HFFc6 (cell line): ENCODE measurements at regions not wholly inside any gene's neighbourhood (a gene's known extent, or its start where the extent isn't known, plus 50 kb on each side); places are given as distances from the start of the nearest gene placed in this dataset.
A peak's percentile ranks its signal among the peaks of the same experiment; 100 is the strongest.

ENCODE experiments used
- DNase-seq: peaks from one replicate; pipeline ENCODE4 v3.0.0-alpha.2; 2018
- H3K27ac Mint-ChIP-seq: 2 replicates; pipeline ENCODE4 v1.8.0; 2020; ENCODE audit warnings: mild to moderate bottlenecking, mixed read lengths
- H3K27me3 Mint-ChIP-seq: 2 replicates; pipeline ENCODE4 v1.8.0; 2021; ENCODE audit warnings: mild to moderate bottlenecking, moderate library complexity, mixed read lengths; ENCODE audit not compliant: insufficient read depth
- H3K36me3 Mint-ChIP-seq: 2 replicates; pipeline ENCODE4 v1.8.0; 2021; ENCODE audit warnings: low read depth, mixed read lengths
- H3K4me1 Mint-ChIP-seq: 2 replicates; pipeline ENCODE4 v1.8.0; 2020; ENCODE audit warnings: low read depth, mixed read lengths
- H3K4me3 Mint-ChIP-seq: 2 replicates; pipeline ENCODE4 v1.8.0; 2020; ENCODE audit warnings: mild to moderate bottlenecking, moderate library complexity, mixed read lengths
- H3K9me3 Mint-ChIP-seq: 2 replicates; pipeline ENCODE4 v1.8.0; 2020; ENCODE audit warnings: mild to moderate bottlenecking, mixed read lengths
- CTCF ChIP-seq: fragments of 200-600 bp; sonication (generic); IDR thresholded peaks from 2 replicates; pipeline ENCODE4 v1.5.0; 2021; ENCODE audit warnings: antibody characterized with exemption, mild to moderate bottlenecking

GRCh38 chr4:7128644-7129043 lies 60.8 kb upstream of the GRPEL1 start:
- H3K4me1 Mint-ChIP-seq: peaks cover 10% of the 10 kb centered on the region
- no peak overlapping the region for H3K27ac Mint-ChIP-seq

GRCh38 chr4:7128234-7128633 lies 60.4 kb upstream of the GRPEL1 start:
- H3K4me3 Mint-ChIP-seq: no peak overlapping the region
- no peaks in the 10 kb centered on the region for H3K9me3 Mint-ChIP-seq
- H3K4me1 Mint-ChIP-seq: peaks cover 10% of the 10 kb centered on the region
- no peaks in the 10 kb centered on the region for H3K36me3 Mint-ChIP-seq
- H3K27ac Mint-ChIP-seq: no peak overlapping the region
- DNase-seq: no peak
- TF ChIP-seq CTCF: no peak
- peaks cover 16% of the 10 kb centered on the region for H3K27me3 Mint-ChIP-seq

More at GRCh38 chr4:7128644-7129043, 60.8 kb upstream of the GRPEL1 start:
- no peak for DNase-seq
- Mint-ChIP-seq H3K4me3 (no peak overlapping the region), H3K36me3 (no peaks in the 10 kb centered on the region), H3K27me3 (peaks cover 19% of the 10 kb centered on the region), H3K9me3 (no peaks in the 10 kb centered on the region)
- TF ChIP-seq CTCF: no peak

- Mint-ChIP-seq H3K4me3 (no peak overlapping the region), H3K27ac (no peak overlapping the region), H3K36me3 (no peaks in the 10 kb centered on the region), H3K9me3 (no peaks in the 10 kb centered on the region), H3K27me3 (peaks cover 16% of the 10 kb centered on the region), H3K4me1 (peaks cover 10% of the 10 kb centered on the region)
- DNase-seq: no peak
- no peak for TF ChIP-seq CTCF
Observed at GRCh38 chr4:7127576-7127975, 59.7 kb upstream of the GRPEL1 start.

- peaks cover 21% of the 10 kb centered on the region for H3K27me3 Mint-ChIP-seq
Observed at GRCh38 chr4:7126981-7127380, 59.1 kb upstream of the GRPEL1 start.

GRCh38 chr4:7124689-7125442 lies 57.0 kb upstream of the GRPEL1 start:
- peaks cover 25% of the 10 kb centered on the region for H3K27me3 Mint-ChIP-seq
- H3K4me3 Mint-ChIP-seq: peak overlapping the region; percentile 27; the same call in 1 of the 2 replicates
- H3K27ac Mint-ChIP-seq: peak overlapping the region; percentile 55
- H3K9me3 Mint-ChIP-seq: no peaks in the 10 kb centered on the region
- peaks cover 10% of the 10 kb centered on the region for H3K4me1 Mint-ChIP-seq
- H3K36me3 Mint-ChIP-seq: no peaks in the 10 kb centered on the region
- DNase-seq: peak; percentile 89
- TF ChIP-seq CTCF: peak; percentile 19; the same call in 1 of the 2 replicates

More at GRCh38 chr4:7126981-7127380, 59.1 kb upstream of the GRPEL1 start:
- Mint-ChIP-seq H3K9me3 (no peaks in the 10 kb centered on the region), H3K36me3 (no peaks in the 10 kb centered on the region), H3K4me3 (no peak overlapping the region), H3K4me1 (peaks cover 10% of the 10 kb centered on the region), H3K27ac (no peak overlapping the region)
- no peak for TF ChIP-seq CTCF
- DNase-seq: no peak
